Activated B cell treated with CpG ODN at 0.5 μM for 24 hours (primary cell): ENCODE measurements at regions not wholly inside any gene's neighbourhood (a gene's known extent, or its start where the extent isn't known, plus 50 kb on each side); places are given as distances from the start of the nearest gene placed in this dataset.
"Not testable (repeated sequence)": the region's sequence is repeated elsewhere in the genome, so short reads cannot be mapped to it uniquely, and the experiment has no call there.

Source experiments
- ATAC-seq: fragments of 200-7000 bp; cut with Tn5 transposase; one replicate; pipeline ENCODE4 v1.10.0; 2021; ENCODE audit warnings: low read depth, mild to moderate bottlenecking, moderate library complexity
- CTCF ChIA-PET: fragments of 350-600 bp; sonication (Branson Sonifier 250); formaldehyde crosslinking; loops from one replicate; lab custom pipeline; 2021; ENCODE audit warnings: antibody characterized with exemption; lab: Charles Lee
- POLR2A ChIA-PET: fragments of 350-600 bp; sonication (Branson Sonifier 250); formaldehyde crosslinking; loops from one replicate; lab custom pipeline; 2021; ENCODE audit warnings: antibody characterized with exemption; lab: Charles Lee
- DNase-seq: peaks from one replicate; pipeline ENCODE4 v3.0.0; 2022
- H3K27ac Mint-ChIP-seq: one replicate; pipeline ENCODE4 v1.8.0; 2020; ENCODE audit warnings: mixed read lengths
- H3K27me3 Mint-ChIP-seq: one replicate; pipeline ENCODE4 v1.8.0; 2021; ENCODE audit warnings: mixed read lengths
- H3K36me3 Mint-ChIP-seq: one replicate; pipeline ENCODE4 v1.8.0; 2021; ENCODE audit warnings: low read depth, mixed read lengths
- H3K4me1 Mint-ChIP-seq: one replicate; pipeline ENCODE4 v1.8.0; 2021; ENCODE audit warnings: mixed read lengths
- H3K4me3 Mint-ChIP-seq: one replicate; pipeline ENCODE4 v1.8.0; 2020; ENCODE audit warnings: mild to moderate bottlenecking, mixed read lengths
- H3K9me3 Mint-ChIP-seq: one replicate; pipeline ENCODE4 v1.8.0; 2020; ENCODE audit warnings: mixed read lengths
- CTCF ChIP-seq: fragments of 200-600 bp; IDR thresholded peaks from one replicate; pipeline ENCODE4 v1.8.0; 2022; ENCODE audit warnings: antibody characterized with exemption, mild to moderate bottlenecking
- intact Hi-C: fragments of 100-400 bp; cut with micrococcal nuclease; formaldehyde crosslinking; loops from one replicate; pipeline ENCODE4 v1.15.1; 2024

- Mint-ChIP-seq H3K27ac (no peak overlapping the region), H3K36me3 (no peaks in the 10 kb centered on the region), H3K9me3 (no peaks in the 10 kb centered on the region), H3K4me1 (peaks cover 4% of the 10 kb centered on the region), H3K4me3 (no peak overlapping the region), H3K27me3 (no peaks in the 10 kb centered on the region)
- no peak for DNase-seq
- CTCF ChIA-PET = no interaction called here
- POLR2A ChIA-PET = interaction anchor here (0.7 kb wide), 1 partner anchor 13 kb away, joined by 7 read pairs; no protein-coding TSS in a partner anchor
- ATAC-seq = no peak
- intact Hi-C loops = no loop called here
- TF ChIP-seq CTCF = no peak
These were observed 338.0 kb downstream of the BCL11A start for GRCh38 chr2:60215386-60215901.

- Mint-ChIP-seq H3K4me3 (no peak overlapping the region), H3K9me3 (no peaks in the 10 kb centered on the region), H3K4me1 (peaks cover 4% of the 10 kb centered on the region), H3K27me3 (no peaks in the 10 kb centered on the region), H3K27ac (no peak overlapping the region), H3K36me3 (no peaks in the 10 kb centered on the region)
- intact Hi-C loops = no loop called here
- ATAC-seq = no peak
- DNase-seq = no peak
- CTCF ChIA-PET = no interaction called here
- no peak for TF ChIP-seq CTCF
- POLR2A ChIA-PET = no interaction called here
These were observed 338.9 kb downstream of the BCL11A start for GRCh38 chr2:60214626-60214875.

GRCh38 chr2:60213865-60214625 lies 339.4 kb downstream of the BCL11A start:
- CTCF ChIA-PET = no interaction called here
- no peak overlapping the region for H3K4me3 Mint-ChIP-seq
- POLR2A ChIA-PET = no interaction called here
- no peak for TF ChIP-seq CTCF
- no peaks in the 10 kb centered on the region for H3K9me3 Mint-ChIP-seq
- no peak overlapping the region for H3K27ac Mint-ChIP-seq
- no peak for ATAC-seq
- no peaks in the 10 kb centered on the region for H3K36me3 Mint-ChIP-seq
- intact Hi-C loops = no loop called here
- no peak for DNase-seq
- H3K27me3 Mint-ChIP-seq = no peaks in the 10 kb centered on the region
- H3K4me1 Mint-ChIP-seq = peaks cover 4% of the 10 kb centered on the region

- no peak for TF ChIP-seq CTCF
- no peaks in the 10 kb centered on the region for H3K36me3 Mint-ChIP-seq
- CTCF ChIA-PET = no interaction called here
These were observed 341.1 kb downstream of the BCL11A start for GRCh38 chr2:60212181-60212945.

GRCh38 chr2:60189006-60189405 lies 364.4 kb downstream of the BCL11A start:
- H3K4me3 Mint-ChIP-seq, H3K4me1 Mint-ChIP-seq, POLR2A ChIA-PET, ATAC-seq, H3K36me3 Mint-ChIP-seq, H3K27me3 Mint-ChIP-seq, DNase-seq, intact Hi-C loops, H3K27ac Mint-ChIP-seq, CTCF ChIA-PET: not testable (repeated sequence)
- peaks cover 16% of the 10 kb centered on the region for H3K9me3 Mint-ChIP-seq

More at GRCh38 chr2:60212181-60212945, 341.1 kb downstream of the BCL11A start:
- no peaks in the 10 kb centered on the region for H3K9me3 Mint-ChIP-seq
- peaks cover 4% of the 10 kb centered on the region for H3K4me1 Mint-ChIP-seq
- ATAC-seq = no peak
- no peak for DNase-seq
- intact Hi-C loops = no loop called here
- H3K4me3 Mint-ChIP-seq = no peak overlapping the region
- POLR2A ChIA-PET = no interaction called here
- no peak overlapping the region for H3K27ac Mint-ChIP-seq
- H3K27me3 Mint-ChIP-seq = no peaks in the 10 kb centered on the region
